Panc1 (cell line): ENCODE measurements at regions not wholly inside any gene's neighbourhood (a gene's known extent, or its start where the extent isn't known, plus 50 kb on each side); places are given as distances from the start of the nearest gene placed in this dataset.

ENCODE experiments used
- ATAC-seq: fragments of 200-7000 bp; cut with Tn5 transposase; 2 replicates; pipeline ENCODE4 v1.9.1; 2020; ENCODE audit warnings: mild to moderate bottlenecking, moderate library complexity
- BruUV-seq: library from RNA; stranded (reverse); fragments of 400-500 nt; replicated peaks from 2 replicates; lab custom pipeline; 2021; lab: Mats Ljungman, UMichigan
- CTCF ChIA-PET: fragments of 300-600 bp; sonication (Branson Sonifier 250); formaldehyde crosslinking; loops from one replicate; lab custom pipeline; 2022; ENCODE audit warnings: antibody characterized with exemption; lab: Charles Lee
- POLR2A ChIA-PET: fragments of 300-600 bp; sonication (Branson Sonifier 250); formaldehyde crosslinking; loops from one replicate; lab custom pipeline; 2022; ENCODE audit warnings: antibody characterized with exemption; lab: Charles Lee
- DNase-seq: peaks from one replicate; pipeline ENCODE4 v3.0.0-alpha.2; 2010; ENCODE audit warnings: low read depth, low spot score
- H3K27ac ChIP-seq: 2 replicates; pipeline ENCODE4 v1.5.1; 2011; ENCODE audit warnings: mild to moderate bottlenecking, low read length, inconsistent platforms
- H3K27me3 ChIP-seq: fragments of 200-500 bp; sonication (Bioruptor generic); 2 replicates; pipeline ENCODE4 v1.6.0; 2014; ENCODE audit warnings: low read length, inconsistent platforms; ENCODE audit not compliant: control insufficient read depth, insufficient read depth
- H3K36me3 ChIP-seq: fragments of 200-500 bp; sonication (Bioruptor generic); 2 replicates; pipeline ENCODE4 v1.5.1; 2014; ENCODE audit warnings: inconsistent platforms, mild to moderate bottlenecking, low read length, moderate library complexity; ENCODE audit not compliant: control insufficient read depth, insufficient read depth
- H3K4me1 ChIP-seq: 2 replicates; pipeline ENCODE4 v1.5.1; 2011; ENCODE audit warnings: inconsistent platforms, mild to moderate bottlenecking, low read length, moderate library complexity; ENCODE audit not compliant: control insufficient read depth, insufficient read depth
- H3K4me3 ChIP-seq, 2 experiments: 2 replicates each; pipeline ENCODE4 v1.5.1; 2011 to 2012; ENCODE audit warnings: low read depth in 2 of 2, low read length in 2 of 2, mild to moderate bottlenecking in 2 of 2, inconsistent platforms in 1 of 2, moderate library complexity in 1 of 2
- H3K9me3 ChIP-seq: fragments of 200-500 bp; sonication (Bioruptor generic); 2 replicates; pipeline ENCODE4 v1.5.1; 2014; ENCODE audit warnings: low read depth, mild to moderate bottlenecking, inconsistent platforms, low read length, moderate library complexity; ENCODE audit not compliant: control insufficient read depth, insufficient read depth
- CTCF ChIP-seq: fragments of 450-650 bp; IDR thresholded peaks from 2 replicates; pipeline ENCODE4 v1.5.1; 2017; ENCODE audit warnings: mild to moderate bottlenecking
- POLR2AphosphoS5 ChIP-seq: IDR thresholded peaks from 2 replicates; pipeline ENCODE4 v1.6.1; 2012; ENCODE audit warnings: mild to moderate bottlenecking, low read depth, low read length, moderate library complexity
- SIN3A ChIP-seq: IDR thresholded peaks from 2 replicates; pipeline ENCODE4 v1.6.1; 2012; ENCODE audit warnings: low read depth, mild to moderate bottlenecking, low read length, moderate library complexity, borderline replicate concordance; ENCODE audit not compliant: insufficient read depth
- TCF7L2 ChIP-seq: IDR thresholded peaks from 2 replicates; pipeline ENCODE4 v1.6.1; 2011; ENCODE audit warnings: mild to moderate bottlenecking, low read depth, low read length, inconsistent platforms
- in situ Hi-C: cut with HindIII; loops from 2 replicates; pipeline ENCODE4 v1.10.0; 2016; ENCODE audit warnings: low sequenced_read_pairs, low pct_unique_long_range_greater_than_20kb
- intact Hi-C: fragments of 100-400 bp; cut with micrococcal nuclease; formaldehyde crosslinking; loops from one replicate; pipeline ENCODE4 v1.10.0; 2022; ENCODE audit not compliant: unreplicated experiment
- TF ChIP-seq, protein P1 (sequence below), 2 experiments: IDR thresholded peaks; 2 replicates each; pipeline ENCODE4 v1.6.1; 2011 to 2012; ENCODE audit warnings: low read depth in 2 of 2, control low read depth in 1 of 2, low read length in 1 of 2, mild to moderate bottlenecking in 1 of 2, moderate library complexity in 1 of 2; ENCODE audit not compliant: insufficient read depth in 1 of 2

DNA sequence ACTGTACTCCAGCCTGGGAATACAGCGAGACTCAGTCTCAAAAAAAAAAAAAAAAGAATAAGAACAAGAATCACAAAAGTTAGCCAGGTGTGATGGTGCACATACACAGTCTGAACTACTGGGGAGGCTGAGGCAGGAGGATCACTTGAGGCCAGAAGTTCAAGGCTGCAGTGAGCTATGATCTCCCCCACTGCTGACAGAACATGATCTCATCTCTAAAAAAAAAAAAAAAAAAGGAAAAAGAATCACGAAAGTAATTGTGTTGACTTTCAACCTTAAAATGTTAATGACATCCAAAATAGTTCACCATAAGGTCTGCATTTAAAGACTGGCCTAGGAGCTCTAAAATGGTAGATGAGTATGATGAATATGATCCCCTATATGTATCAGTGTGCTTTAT lies 68.0 kb upstream of the MAP4 start:
- H3K27me3 ChIP-seq: no peaks in the 10 kb centered on the region
- in situ Hi-C loops (no loop called here), intact Hi-C loops (no loop called here)
- H3K4me1 ChIP-seq: peaks cover 7% of the 10 kb centered on the region
- CTCF ChIA-PET: no interaction called here
- ATAC-seq (no peak), DNase-seq (no peak)
- no peak overlapping the region for H3K27ac ChIP-seq
- no peak for TF ChIP-seq SIN3A
- TF ChIP-seq, protein P1, sequence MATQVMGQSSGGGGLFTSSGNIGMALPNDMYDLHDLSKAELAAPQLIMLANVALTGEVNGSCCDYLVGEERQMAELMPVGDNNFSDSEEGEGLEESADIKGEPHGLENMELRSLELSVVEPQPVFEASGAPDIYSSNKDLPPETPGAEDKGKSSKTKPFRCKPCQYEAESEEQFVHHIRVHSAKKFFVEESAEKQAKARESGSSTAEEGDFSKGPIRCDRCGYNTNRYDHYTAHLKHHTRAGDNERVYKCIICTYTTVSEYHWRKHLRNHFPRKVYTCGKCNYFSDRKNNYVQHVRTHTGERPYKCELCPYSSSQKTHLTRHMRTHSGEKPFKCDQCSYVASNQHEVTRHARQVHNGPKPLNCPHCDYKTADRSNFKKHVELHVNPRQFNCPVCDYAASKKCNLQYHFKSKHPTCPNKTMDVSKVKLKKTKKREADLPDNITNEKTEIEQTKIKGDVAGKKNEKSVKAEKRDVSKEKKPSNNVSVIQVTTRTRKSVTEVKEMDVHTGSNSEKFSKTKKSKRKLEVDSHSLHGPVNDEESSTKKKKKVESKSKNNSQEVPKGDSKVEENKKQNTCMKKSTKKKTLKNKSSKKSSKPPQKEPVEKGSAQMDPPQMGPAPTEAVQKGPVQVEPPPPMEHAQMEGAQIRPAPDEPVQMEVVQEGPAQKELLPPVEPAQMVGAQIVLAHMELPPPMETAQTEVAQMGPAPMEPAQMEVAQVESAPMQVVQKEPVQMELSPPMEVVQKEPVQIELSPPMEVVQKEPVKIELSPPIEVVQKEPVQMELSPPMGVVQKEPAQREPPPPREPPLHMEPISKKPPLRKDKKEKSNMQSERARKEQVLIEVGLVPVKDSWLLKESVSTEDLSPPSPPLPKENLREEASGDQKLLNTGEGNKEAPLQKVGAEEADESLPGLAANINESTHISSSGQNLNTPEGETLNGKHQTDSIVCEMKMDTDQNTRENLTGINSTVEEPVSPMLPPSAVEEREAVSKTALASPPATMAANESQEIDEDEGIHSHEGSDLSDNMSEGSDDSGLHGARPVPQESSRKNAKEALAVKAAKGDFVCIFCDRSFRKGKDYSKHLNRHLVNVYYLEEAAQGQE (IDR thresholded peaks at IDR 0.05; ENCODE audit: insufficient read depth in 1 of 2, low read depth in 2 of 2, low read length in 1 of 2): no peak
- no peak for TF ChIP-seq CTCF
- POLR2A ChIA-PET: no interaction called here
- no peak overlapping the region for H3K4me3 ChIP-seq
- H3K36me3 ChIP-seq: peaks cover 4% of the 10 kb centered on the region; the same call in 1 of the 2 replicates
- BruUV-seq: no TSS peak
- no peaks in the 10 kb centered on the region for H3K9me3 ChIP-seq

DNA sequence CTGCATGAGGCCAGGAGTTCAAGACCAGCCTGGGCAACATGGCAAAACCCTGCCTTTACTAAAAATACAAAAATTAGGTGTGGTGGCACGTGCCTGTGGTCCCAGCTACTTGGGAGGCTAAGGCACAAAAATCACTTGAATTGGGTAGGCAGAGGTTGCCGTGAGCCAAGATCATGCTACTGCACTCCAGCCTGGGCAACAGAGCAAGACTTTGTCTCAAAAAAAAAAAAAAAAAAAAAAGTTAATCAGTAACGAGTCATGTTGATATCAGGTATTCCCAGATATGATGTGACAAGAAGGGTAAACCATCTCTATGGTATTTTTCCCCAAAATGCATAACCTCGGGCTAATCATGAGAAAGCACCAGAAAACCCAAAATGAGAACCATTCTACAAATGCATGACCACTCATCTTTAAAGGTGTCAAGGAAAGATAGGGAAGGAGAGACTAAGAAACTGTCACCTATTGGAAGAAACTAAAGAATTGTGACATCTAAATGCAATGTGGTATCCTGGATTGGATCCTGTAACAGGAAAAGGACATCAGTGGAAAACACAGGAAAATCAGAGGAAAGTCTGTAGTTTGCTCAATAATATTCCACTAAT lies 66.5 kb upstream of the MAP4 start:
- TF ChIP-seq POLR2AphosphoS5 (no peak), CTCF (no peak), TCF7L2 (no peak), SIN3A (no peak)
- TF ChIP-seq, protein P1 (IDR thresholded peaks at IDR 0.05; ENCODE audit: insufficient read depth in 1 of 2, low read depth in 2 of 2, low read length in 1 of 2): no peak

More for the DNA sequence above, 66.5 kb upstream of the MAP4 start:
- no peak for ATAC-seq
- no TSS peak for BruUV-seq
- peaks cover 7% of the 10 kb centered on the region for H3K4me1 ChIP-seq
- no peak overlapping the region for H3K27ac ChIP-seq
- CTCF ChIA-PET: no interaction called here
- H3K9me3 ChIP-seq: no peaks in the 10 kb centered on the region
- no peaks in the 10 kb centered on the region; the same call in 1 of the 2 replicates for H3K36me3 ChIP-seq
- H3K27me3 ChIP-seq: no peaks in the 10 kb centered on the region
- no peak overlapping the region for H3K4me3 ChIP-seq
- no peak for DNase-seq
- in situ Hi-C loops (no loop called here), intact Hi-C loops (no loop called here)
- POLR2A ChIA-PET: interaction anchor here (0.7 kb wide), 1 partner anchor 729 kb away, joined by 4 read pairs; no protein-coding TSS in a partner anchor
